ENCODE measurements at regions not wholly inside any gene's neighbourhood (a gene's known extent, or its start where the extent isn't known, plus 50 kb on each side); places are given as distances from the start of the nearest gene placed in this dataset.

GRCh38 chr4:81799371-81799770 lies 327.7 kb upstream of the RASGEF1B start:
- ATAC-seq (replicated peaks in 1 of 4) = no peak
- 80% methylated on average over 1 of the region's 1 CpG for WGBS (ENCODE audit: insufficient coverage)

GRCh38 chr4:81796790-81797528 lies 325.3 kb upstream of the RASGEF1B start:
- no peaks in the 10 kb centered on the region for H3K4me1 ChIP-seq (ENCODE audit: control insufficient read depth in 1 of 2, extremely low read depth in 1 of 2, insufficient read depth in 2 of 2, low read length in 2 of 2)
- peaks cover 0 to 3% (median 0%) of the 10 kb centered on the region in 3 donors for H3K9me3 Mint-ChIP-seq
- peak overlapping the region in 1 of 3 donors; percentile 3 for H3K4me3 Mint-ChIP-seq
- H3K27me3 Mint-ChIP-seq = no peaks in the 10 kb centered on the region
- no peak overlapping the region for H3K4me3 ChIP-seq (ENCODE audit: control insufficient read depth in 1 of 2, extremely low read depth in 1 of 2, low read length in 1 of 2)
- H3K27ac Mint-ChIP-seq = peak overlapping the region; percentile 61 to 68
- no peaks in the 10 kb centered on the region for H3K36me3 Mint-ChIP-seq
- DNase-seq = peak in 1 of 35 experiments; percentile 14
- peak in 1 of 4 experiments; percentile 65 for ATAC-seq (replicated peaks in 1 of 4)
- POLR2A ChIA-PET = no interaction called here
- CTCF ChIA-PET = no interaction called here
- no peaks in the 10 kb centered on the region for H3K36me3 ChIP-seq (ENCODE audit: control insufficient read depth in 2 of 2, extremely low read depth in 1 of 2, insufficient read depth in 1 of 2, low read length in 1 of 2)
- no peak overlapping the region for H3K27ac ChIP-seq (ENCODE audit: low read length)
- no peaks in the 10 kb centered on the region for H3K9me3 ChIP-seq
- no CpG with 5 or more reads among the region's 1 CpG for WGBS (ENCODE audit: insufficient coverage)
- H3K4me1 Mint-ChIP-seq = peaks cover 7 to 16% (median 8%) of the 10 kb centered on the region in 3 donors
- H3K27me3 ChIP-seq (replicated peaks in 1 of 2; ENCODE audit: control insufficient read depth in 2 of 2, extremely low read depth in 1 of 2, insufficient read depth in 2 of 2, low read length in 1 of 2) = no peaks in the 10 kb centered on the region

More at GRCh38 chr4:81799371-81799770, 327.7 kb upstream of the RASGEF1B start:
- H3K27me3 Mint-ChIP-seq = peaks cover 0 to 5% of the 10 kb centered on the region in 2 donors
- Histone ChIP-seq H3K4me3 (ENCODE audit: control insufficient read depth in 1 of 2, extremely low read depth in 1 of 2, low read length in 1 of 2) (no peak overlapping the region), H3K27me3 (replicated peaks in 1 of 2; ENCODE audit: control insufficient read depth in 2 of 2, extremely low read depth in 1 of 2, insufficient read depth in 2 of 2, low read length in 1 of 2) (no peaks in the 10 kb centered on the region), H3K4me1 (ENCODE audit: control insufficient read depth in 1 of 2, extremely low read depth in 1 of 2, insufficient read depth in 2 of 2, low read length in 2 of 2) (no peaks in the 10 kb centered on the region), H3K27ac (ENCODE audit: low read length) (no peak overlapping the region), H3K9me3 (no peaks in the 10 kb centered on the region), H3K36me3 (ENCODE audit: control insufficient read depth in 2 of 2, extremely low read depth in 1 of 2, insufficient read depth in 1 of 2, low read length in 1 of 2) (no peaks in the 10 kb centered on the region)
- no peak overlapping the region for H3K27ac Mint-ChIP-seq
- ChIA-PET CTCF (interaction anchor here in 1 of 2 donors (0.9 kb wide), 1 partner anchor 47 kb away, joined by 3 read pairs; no protein-coding TSS in a partner anchor), POLR2A (interaction anchor here in 1 of 2 donors (0.6 kb wide), 1 partner anchor 301 kb away, joined by 4 read pairs; no protein-coding TSS in a partner anchor)
- H3K9me3 Mint-ChIP-seq = peaks cover 0 to 3% (median 0%) of the 10 kb centered on the region in 3 donors
- H3K4me3 Mint-ChIP-seq = no peak overlapping the region
- DNase-seq = no peak
- H3K4me1 Mint-ChIP-seq = peaks cover 7 to 16% (median 8%) of the 10 kb centered on the region in 3 donors
- H3K36me3 Mint-ChIP-seq = no peaks in the 10 kb centered on the region

GRCh38 chr4:81792521-81792920 lies 320.8 kb upstream of the RASGEF1B start:
- no peak for ATAC-seq (replicated peaks in 1 of 4)
- ChIA-PET POLR2A (no interaction called here), CTCF (no interaction called here)
- no peak overlapping the region for H3K27ac ChIP-seq (ENCODE audit: low read length)
- H3K4me3 ChIP-seq (ENCODE audit: control insufficient read depth in 1 of 2, extremely low read depth in 1 of 2, low read length in 1 of 2) = no peak overlapping the region
- Mint-ChIP-seq H3K27me3 (no peaks in the 10 kb centered on the region), H3K4me3 (no peak overlapping the region), H3K9me3 (peaks cover 0 to 3% (median 0%) of the 10 kb centered on the region in 3 donors), H3K36me3 (no peaks in the 10 kb centered on the region), H3K4me1 (peaks cover 14 to 25% (median 21%) of the 10 kb centered on the region in 3 donors), H3K27ac (no peak overlapping the region)
- H3K27me3 ChIP-seq (replicated peaks in 1 of 2; ENCODE audit: control insufficient read depth in 2 of 2, extremely low read depth in 1 of 2, insufficient read depth in 2 of 2, low read length in 1 of 2) = no peaks in the 10 kb centered on the region
- H3K4me1 ChIP-seq (ENCODE audit: control insufficient read depth in 1 of 2, extremely low read depth in 1 of 2, insufficient read depth in 2 of 2, low read length in 2 of 2) = peaks cover 3 to 5% of the 10 kb centered on the region in 2 experiments
- H3K9me3 ChIP-seq = no peaks in the 10 kb centered on the region
- H3K36me3 ChIP-seq (ENCODE audit: control insufficient read depth in 2 of 2, extremely low read depth in 1 of 2, insufficient read depth in 1 of 2, low read length in 1 of 2) = no peaks in the 10 kb centered on the region
- no peak for DNase-seq

GRCh38 chr4:81790477-81790876 lies 318.8 kb upstream of the RASGEF1B start:
- WGBS (ENCODE audit: insufficient coverage) = no CpG with 5 or more reads among the region's 2 CpGs
- H3K27ac Mint-ChIP-seq = peak overlapping the region in 1 of 2 donors; percentile 37

GRCh38 chr4:81789741-81790399 lies 318.2 kb upstream of the RASGEF1B start:
- peak overlapping the region; percentile 23 to 61 for H3K27ac Mint-ChIP-seq
- peaks cover 6 to 14% (median 14%) of the 10 kb centered on the region in 3 donors for H3K4me1 Mint-ChIP-seq
- no peaks in the 10 kb centered on the region for H3K9me3 Mint-ChIP-seq
- Histone ChIP-seq H3K4me3 (ENCODE audit: control insufficient read depth in 1 of 2, extremely low read depth in 1 of 2, low read length in 1 of 2) (no peak overlapping the region), H3K27me3 (replicated peaks in 1 of 2; ENCODE audit: control insufficient read depth in 2 of 2, extremely low read depth in 1 of 2, insufficient read depth in 2 of 2, low read length in 1 of 2) (no peaks in the 10 kb centered on the region), H3K9me3 (no peaks in the 10 kb centered on the region), H3K36me3 (ENCODE audit: control insufficient read depth in 2 of 2, extremely low read depth in 1 of 2, insufficient read depth in 1 of 2, low read length in 1 of 2) (no peaks in the 10 kb centered on the region), H3K27ac (ENCODE audit: low read length) (no peak overlapping the region), H3K4me1 (ENCODE audit: control insufficient read depth in 1 of 2, extremely low read depth in 1 of 2, insufficient read depth in 2 of 2, low read length in 2 of 2) (peaks cover 3 to 5% of the 10 kb centered on the region in 2 experiments)
- ChIA-PET POLR2A (no interaction called here), CTCF (interaction anchor here in 1 of 2 donors (1.3 kb wide), 1 partner anchor 323 kb away, joined by 5 read pairs; no protein-coding TSS in a partner anchor)
- ATAC-seq (replicated peaks in 1 of 4) = peak in 1 of 4 experiments; percentile 66
- H3K36me3 Mint-ChIP-seq = no peaks in the 10 kb centered on the region
- peak overlapping the region in 1 of 3 donors; percentile 46 for H3K4me3 Mint-ChIP-seq
- H3K27me3 Mint-ChIP-seq = no peaks in the 10 kb centered on the region
- WGBS (ENCODE audit: insufficient coverage) = no CpG with 5 or more reads among the region's 5 CpGs
- peak in 1 of 35 experiments; percentile 17 for DNase-seq

More at GRCh38 chr4:81790477-81790876, 318.8 kb upstream of the RASGEF1B start:
- H3K4me1 ChIP-seq (ENCODE audit: control insufficient read depth in 1 of 2, extremely low read depth in 1 of 2, insufficient read depth in 2 of 2, low read length in 2 of 2) = peaks cover 3 to 5% of the 10 kb centered on the region in 2 experiments
- no peak for DNase-seq
- Mint-ChIP-seq H3K27me3 (no peaks in the 10 kb centered on the region), H3K4me3 (no peak overlapping the region), H3K36me3 (no peaks in the 10 kb centered on the region), H3K9me3 (no peaks in the 10 kb centered on the region), H3K4me1 (peaks cover 6 to 14% (median 14%) of the 10 kb centered on the region in 3 donors)
- no peak overlapping the region for H3K4me3 ChIP-seq (ENCODE audit: control insufficient read depth in 1 of 2, extremely low read depth in 1 of 2, low read length in 1 of 2)
- CTCF ChIA-PET = interaction anchor here in 1 of 2 donors (1.3 kb wide), 1 partner anchor 323 kb away, joined by 5 read pairs; no protein-coding TSS in a partner anchor
- no peaks in the 10 kb centered on the region for H3K36me3 ChIP-seq (ENCODE audit: control insufficient read depth in 2 of 2, extremely low read depth in 1 of 2, insufficient read depth in 1 of 2, low read length in 1 of 2)
- no peaks in the 10 kb centered on the region for H3K27me3 ChIP-seq (replicated peaks in 1 of 2; ENCODE audit: control insufficient read depth in 2 of 2, extremely low read depth in 1 of 2, insufficient read depth in 2 of 2, low read length in 1 of 2)
- no peak for ATAC-seq (replicated peaks in 1 of 4)
- POLR2A ChIA-PET = no interaction called here
- H3K9me3 ChIP-seq = no peaks in the 10 kb centered on the region
- no peak overlapping the region for H3K27ac ChIP-seq (ENCODE audit: low read length)

GRCh38 chr4:81789158-81789557 lies 317.5 kb upstream of the RASGEF1B start:
- peaks cover 3 to 5% of the 10 kb centered on the region in 2 experiments for H3K4me1 ChIP-seq (ENCODE audit: control insufficient read depth in 1 of 2, extremely low read depth in 1 of 2, insufficient read depth in 2 of 2, low read length in 2 of 2)
- H3K27me3 ChIP-seq (replicated peaks in 1 of 2; ENCODE audit: control insufficient read depth in 2 of 2, extremely low read depth in 1 of 2, insufficient read depth in 2 of 2, low read length in 1 of 2) = no peaks in the 10 kb centered on the region
- H3K36me3 ChIP-seq (ENCODE audit: control insufficient read depth in 2 of 2, extremely low read depth in 1 of 2, insufficient read depth in 1 of 2, low read length in 1 of 2) = no peaks in the 10 kb centered on the region
- peaks cover 6 to 14% (median 14%) of the 10 kb centered on the region in 3 donors for H3K4me1 Mint-ChIP-seq
- H3K27me3 Mint-ChIP-seq = no peaks in the 10 kb centered on the region
- H3K4me3 Mint-ChIP-seq = no peak overlapping the region
- CTCF ChIA-PET = no interaction called here
- no peaks in the 10 kb centered on the region for H3K36me3 Mint-ChIP-seq
- H3K27ac Mint-ChIP-seq = no peak overlapping the region
- POLR2A ChIA-PET = no interaction called here
- DNase-seq (no peak), ATAC-seq (replicated peaks in 1 of 4) (no peak)
- no peaks in the 10 kb centered on the region for H3K9me3 Mint-ChIP-seq
- no peak overlapping the region for H3K4me3 ChIP-seq (ENCODE audit: control insufficient read depth in 1 of 2, extremely low read depth in 1 of 2, low read length in 1 of 2)
- no peaks in the 10 kb centered on the region for H3K9me3 ChIP-seq
- no peak overlapping the region for H3K27ac ChIP-seq (ENCODE audit: low read length)

Measured in T-cell (primary cell).